Mesenchymal stem cell (in vitro differentiated cells and primary cell): ENCODE measurements at regions not wholly inside any gene's neighbourhood (a gene's known extent, or its start where the extent isn't known, plus 50 kb on each side); places are given as distances from the start of the nearest gene placed in this dataset.

Source experiments
- DNase-seq: peaks from one replicate; pipeline ENCODE4 v3.0.0-alpha.2; 2013
- H2AFZ ChIP-seq: one replicate; pipeline ENCODE4 v1.6.1; 2013; ENCODE audit warnings: low read depth, mild to moderate bottlenecking, control low read depth, inconsistent platforms, low read length, moderate library complexity
- H2AK5ac ChIP-seq: 2 replicates; pipeline ENCODE4 v1.6.1; 2013; ENCODE audit warnings: low read length, moderate library complexity, mild to moderate bottlenecking, inconsistent platforms; ENCODE audit not compliant: severe bottlenecking
- H2BK120ac ChIP-seq: one replicate; pipeline ENCODE4 v1.6.1; 2013; ENCODE audit warnings: low read depth, mild to moderate bottlenecking, inconsistent platforms, low read length, moderate library complexity
- H2BK12ac ChIP-seq, 2 experiments: one replicate each; pipeline ENCODE4 v1.6.1; 2013; ENCODE audit warnings: inconsistent platforms in 2 of 2, low read length in 2 of 2, mild to moderate bottlenecking in 2 of 2, moderate library complexity in 2 of 2, control low read depth in 1 of 2
- H2BK15ac ChIP-seq: one replicate; pipeline ENCODE4 v1.6.1; 2013; ENCODE audit warnings: mild to moderate bottlenecking, low read depth, inconsistent platforms; ENCODE audit not compliant: poor library complexity, severe bottlenecking
- H2BK5ac ChIP-seq: 2 replicates; pipeline ENCODE4 v1.6.1; 2013; ENCODE audit warnings: low read depth, mild to moderate bottlenecking, low read length, control low read depth, inconsistent platforms; ENCODE audit not compliant: poor library complexity, severe bottlenecking
- H3K14ac ChIP-seq, 2 experiments: one replicate each; pipeline ENCODE4 v1.6.1; 2013; ENCODE audit warnings: inconsistent platforms in 2 of 2, low read length in 2 of 2, control low read depth in 1 of 2, mild to moderate bottlenecking in 1 of 2, moderate library complexity in 1 of 2
- H3K18ac ChIP-seq, 2 experiments: one replicate each; pipeline ENCODE4 v1.6.1; 2013; ENCODE audit warnings: inconsistent platforms in 2 of 2, low read length in 2 of 2, control low read depth in 1 of 2, low read depth in 1 of 2, mild to moderate bottlenecking in 1 of 2
- H3K23ac ChIP-seq, 2 experiments: one replicate each; pipeline ENCODE4 v1.6.1; 2013; ENCODE audit warnings: inconsistent platforms in 2 of 2, low read length in 2 of 2, mild to moderate bottlenecking in 2 of 2, moderate library complexity in 2 of 2, control low read depth in 1 of 2
- H3K27ac ChIP-seq: 2 replicates; pipeline ENCODE4 v1.5.1; 2013; ENCODE audit warnings: mild to moderate bottlenecking, moderate library complexity, low read length, control low read depth, inconsistent platforms; ENCODE audit not compliant: poor library complexity, severe bottlenecking
- H3K27me3 ChIP-seq, 2 experiments: 2 replicates each; pipeline versions ENCODE4 v1.6.1 to v1.7.0; 2013; ENCODE audit warnings: low read length in 2 of 2, mild to moderate bottlenecking in 2 of 2, moderate library complexity in 2 of 2, control low read depth in 1 of 2, inconsistent platforms in 1 of 2; ENCODE audit not compliant: control insufficient read depth in 1 of 2, insufficient read depth in 1 of 2
- H3K36me3 ChIP-seq, 2 experiments: 2 replicates each; pipeline versions ENCODE4 v1.6.1 to v1.7.0; 2013; ENCODE audit warnings: low read length in 2 of 2, control low read depth in 1 of 2, inconsistent platforms in 1 of 2, low read depth in 1 of 2, mild to moderate bottlenecking in 1 of 2; ENCODE audit not compliant: insufficient read depth in 2 of 2, control insufficient read depth in 1 of 2
- H3K4ac ChIP-seq, 2 experiments: one replicate each; pipeline ENCODE4 v1.6.1; 2013; ENCODE audit warnings: inconsistent platforms in 2 of 2, low read length in 2 of 2, mild to moderate bottlenecking in 2 of 2, moderate library complexity in 2 of 2, control low read depth in 1 of 2, low read depth in 1 of 2
- H3K4me1 ChIP-seq: 2 replicates; pipeline ENCODE4 v1.6.1; 2013; ENCODE audit warnings: low read depth, low read length, control low read depth; ENCODE audit not compliant: control insufficient read depth, insufficient read depth
- H3K4me2 ChIP-seq: 2 replicates; pipeline ENCODE4 v1.6.1; 2013; ENCODE audit warnings: low read length, mild to moderate bottlenecking, inconsistent platforms; ENCODE audit not compliant: poor library complexity, severe bottlenecking
- H3K4me3 ChIP-seq, 2 experiments: 2 replicates each; pipeline versions ENCODE4 v1.5.1 to v1.7.0; 2013; ENCODE audit warnings: low read length in 2 of 2, mild to moderate bottlenecking in 2 of 2, control low read depth in 1 of 2, low read depth in 1 of 2; ENCODE audit not compliant: insufficient read depth in 1 of 2
- H3K79me1 ChIP-seq: replicated peaks from 2 replicates; pipeline ENCODE4 v1.6.1; 2013; ENCODE audit warnings: mild to moderate bottlenecking, control low read depth, low read length, inconsistent platforms; ENCODE audit not compliant: poor library complexity, severe bottlenecking
- H3K9ac ChIP-seq: 2 replicates; pipeline ENCODE4 v1.7.0; 2013; ENCODE audit warnings: mild to moderate bottlenecking, low read length, moderate library complexity
- H3K9me3 ChIP-seq: 2 replicates; pipeline ENCODE4 v1.7.0; 2013; ENCODE audit warnings: mild to moderate bottlenecking, low read length; ENCODE audit not compliant: control insufficient read depth
- H4K8ac ChIP-seq: one replicate; pipeline ENCODE4 v1.6.1; 2013; ENCODE audit warnings: inconsistent platforms, mild to moderate bottlenecking, low read length, moderate library complexity
- H4K91ac ChIP-seq: one replicate; pipeline ENCODE4 v1.6.1; 2013; ENCODE audit warnings: mild to moderate bottlenecking, low read length, inconsistent platforms
- WGBS: methylation state at CpG from one replicate; pipeline ENCODE4 v1.1.7; 2013; ENCODE audit warnings: mixed read lengths; 5-methylcytosine and 5-hydroxymethylcytosine counted together

DNA sequence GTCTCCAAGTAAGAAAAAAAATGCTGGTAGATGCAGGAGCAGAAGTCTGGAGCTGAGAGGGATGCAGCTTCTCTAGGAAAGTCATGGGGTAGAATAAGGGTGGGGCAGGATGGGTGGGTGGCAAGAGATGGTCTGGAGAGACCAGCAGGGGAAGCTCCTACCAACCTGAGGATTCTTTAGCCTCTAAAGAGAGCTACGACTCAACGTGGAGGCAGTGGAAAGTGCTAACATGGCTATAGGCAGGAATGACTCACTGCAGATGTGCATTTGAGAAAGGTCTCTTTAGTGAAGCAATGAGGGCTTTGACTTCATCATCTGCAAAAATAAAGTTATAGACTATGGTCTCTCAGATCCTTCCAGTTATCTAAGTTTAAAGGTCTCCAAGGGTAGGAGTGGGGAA is 722.8 kb upstream of the RAB6C start:
- Histone ChIP-seq H3K4me3 (no peak overlapping the region), H3K4me1 (no peaks in the 10 kb centered on the region), H4K8ac (no peak overlapping the region), H3K4me2 (no peak overlapping the region), H2BK15ac (no peak overlapping the region), H3K9me3 (peaks cover 26% of the 10 kb centered on the region), H2AK5ac (no peak overlapping the region), H3K27me3 (peaks cover 0 to 20% of the 10 kb centered on the region in 2 experiments), H3K4ac (no peak overlapping the region), H3K27ac (no peak overlapping the region), H2BK5ac (no peak overlapping the region), H4K91ac (no peak overlapping the region), H3K9ac (no peak overlapping the region), H3K36me3 (no peaks in the 10 kb centered on the region), H2BK120ac (no peak overlapping the region), H3K14ac (no peak overlapping the region), H3K23ac (no peak overlapping the region), H2BK12ac (no peak overlapping the region), H3K79me1 (no peaks in the 10 kb centered on the region), H2AFZ (no peak overlapping the region), H3K18ac (no peak overlapping the region)
- DNase-seq, result no peak
- 66% methylated on average over 2 of the region's 2 CpGs for WGBS

DNA sequence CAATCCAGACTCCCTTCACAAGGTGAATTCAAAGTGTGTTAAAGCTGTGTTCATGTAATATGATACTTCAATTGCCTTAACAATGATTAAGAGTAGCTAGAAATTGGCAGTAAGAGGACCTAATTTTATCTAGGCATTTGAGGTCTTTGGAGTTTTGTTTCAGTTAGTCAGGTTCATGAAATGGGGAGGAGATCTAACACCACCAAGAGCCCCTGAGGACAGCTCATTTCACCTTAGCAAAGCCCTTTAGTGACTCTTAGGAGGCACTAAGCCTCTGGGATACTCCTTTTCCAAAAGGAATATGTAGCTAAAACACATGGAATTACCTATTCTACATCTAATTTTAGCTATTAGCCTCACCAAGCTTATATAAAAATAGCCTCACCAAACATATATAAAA is 716.5 kb upstream of the RAB6C start:
- Histone ChIP-seq H4K8ac (no peak overlapping the region), H3K18ac (no peak overlapping the region), H3K79me1 (no peaks in the 10 kb centered on the region), H3K36me3 (no peaks in the 10 kb centered on the region), H2BK120ac (no peak overlapping the region), H3K27ac (no peak overlapping the region), H3K9me3 (peaks cover 30% of the 10 kb centered on the region), H2BK12ac (no peak overlapping the region), H2BK15ac (no peak overlapping the region), H3K4me2 (no peak overlapping the region), H3K4me1 (no peaks in the 10 kb centered on the region), H3K4me3 (no peak overlapping the region), H2BK5ac (no peak overlapping the region), H3K9ac (no peak overlapping the region), H2AK5ac (no peak overlapping the region), H3K4ac (no peak overlapping the region), H3K27me3 (no peaks in the 10 kb centered on the region), H4K91ac (no peak overlapping the region), H2AFZ (no peak overlapping the region), H3K23ac (no peak overlapping the region), H3K14ac (no peak overlapping the region)
- no peak for DNase-seq

DNA sequence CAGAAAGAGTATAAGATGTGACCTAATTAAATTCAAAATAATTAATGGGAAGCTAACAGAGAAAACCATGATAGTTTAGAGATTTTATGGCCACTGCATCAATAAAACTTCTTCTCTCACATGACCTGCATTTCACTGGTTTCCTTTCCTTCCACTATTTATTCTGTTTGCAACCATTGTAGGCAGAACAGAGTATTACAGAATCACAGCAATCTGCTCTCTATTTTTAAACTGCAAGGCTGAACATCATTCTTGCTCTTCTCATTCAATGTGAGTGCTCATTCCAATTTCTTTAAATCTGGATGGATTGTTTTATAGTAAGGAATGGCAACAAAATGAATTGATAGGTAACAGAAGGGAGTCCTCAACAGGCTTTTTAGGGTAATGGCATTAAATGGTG is 715.5 kb upstream of the RAB6C start:
- H2AK5ac ChIP-seq, result no peak overlapping the region
- H3K9ac ChIP-seq, result no peak overlapping the region
- H3K27ac ChIP-seq, result no peak overlapping the region
- H3K79me1 ChIP-seq, result no peaks in the 10 kb centered on the region
- H4K8ac ChIP-seq, result no peak overlapping the region
- H3K27me3 ChIP-seq, result no peaks in the 10 kb centered on the region
- no peaks in the 10 kb centered on the region for H3K4me1 ChIP-seq
- H3K4me2 ChIP-seq, result no peak overlapping the region
- H3K4ac ChIP-seq, result no peak overlapping the region
- H2BK12ac ChIP-seq, result no peak overlapping the region
- H2BK120ac ChIP-seq, result no peak overlapping the region
- no peak overlapping the region for H2BK15ac ChIP-seq
- H4K91ac ChIP-seq, result no peak overlapping the region
- peaks cover 27% of the 10 kb centered on the region for H3K9me3 ChIP-seq
- no peak for DNase-seq
- H3K14ac ChIP-seq, result no peak overlapping the region
- H2AFZ ChIP-seq, result no peak overlapping the region
- no peaks in the 10 kb centered on the region for H3K36me3 ChIP-seq
- H3K18ac ChIP-seq, result no peak overlapping the region
- H2BK5ac ChIP-seq, result no peak overlapping the region
- H3K4me3 ChIP-seq, result no peak overlapping the region
- no peak overlapping the region for H3K23ac ChIP-seq

DNA sequence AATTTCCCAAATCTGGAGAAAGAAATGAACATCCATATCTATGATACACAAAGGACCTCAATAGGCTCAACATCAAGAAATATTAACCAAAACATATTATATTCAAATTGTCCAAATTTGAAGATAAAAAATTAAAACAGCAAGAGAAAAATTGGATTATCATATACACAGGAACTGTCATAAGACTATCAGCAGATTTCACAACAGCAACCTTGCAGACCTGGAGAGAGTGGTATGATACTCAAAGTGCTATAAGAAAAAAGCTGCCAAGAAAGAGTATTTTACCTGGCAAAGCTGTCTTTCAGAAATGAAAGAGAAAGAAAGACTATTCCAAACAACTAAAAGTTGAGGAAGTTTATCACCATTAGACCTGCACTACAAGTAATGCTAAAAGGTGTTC is 711.9 kb upstream of the RAB6C start:
- Histone ChIP-seq H3K23ac (no peak overlapping the region), H3K27me3 (no peaks in the 10 kb centered on the region), H3K18ac (no peak overlapping the region), H2BK15ac (no peak overlapping the region), H2BK12ac (no peak overlapping the region), H3K36me3 (no peaks in the 10 kb centered on the region), H2AFZ (no peak overlapping the region), H3K9ac (no peak overlapping the region), H4K91ac (no peak overlapping the region), H3K4me2 (no peak overlapping the region), H3K4me1 (no peaks in the 10 kb centered on the region), H3K9me3 (peaks cover 18% of the 10 kb centered on the region), H2BK120ac (no peak overlapping the region), H2AK5ac (no peak overlapping the region), H3K4ac (no peak overlapping the region), H2BK5ac (no peak overlapping the region), H3K4me3 (no peak overlapping the region), H3K14ac (no peak overlapping the region), H3K79me1 (no peaks in the 10 kb centered on the region), H3K27ac (no peak overlapping the region), H4K8ac (no peak overlapping the region)
- no peak for DNase-seq
